HCT116 (cell line): ENCODE measurements at regions not wholly inside any gene's neighbourhood (a gene's known extent, or its start where the extent isn't known, plus 50 kb on each side); places are given as distances from the start of the nearest gene placed in this dataset.

Source experiments
- ATAC-seq: fragments of 200-7000 bp; cut with Tn5 transposase; 2 replicates; pipeline ENCODE4 v1.9.1; 2020; ENCODE audit warnings: mild to moderate bottlenecking, moderate library complexity
- BruUV-seq: library from RNA; stranded (reverse); fragments of 400-500 nt; replicated peaks from 2 replicates; lab custom pipeline; 2021; lab: Mats Ljungman, UMichigan
- CTCF ChIA-PET: fragments of 300-600 bp; sonication (Branson Sonifier 250); formaldehyde crosslinking; loops from one replicate; lab custom pipeline; 2021; ENCODE audit warnings: antibody characterized with exemption; lab: Charles Lee
- POLR2A ChIA-PET: fragments of 300-600, 350-600 bp; sonication (Branson Sonifier 250); formaldehyde crosslinking; loops from one replicate; lab custom pipeline; 2021; ENCODE audit warnings: antibody characterized with exemption; lab: Charles Lee
- RAD21 ChIA-PET, 2 experiments: fragments of 300-600 bp; sonication (Branson Sonifier 250); formaldehyde crosslinking; loops; one replicate each; lab custom pipeline; 2023; ENCODE audit warnings: low total read pairs in 2 of 2; ENCODE audit not compliant: uncharacterized antibody in 2 of 2, unreplicated experiment in 2 of 2, low non-redundant PET in 1 of 2; lab: Charles Lee
- DNase-seq: peaks from one replicate; pipeline ENCODE4 v3.0.0-alpha.2; 2010; ENCODE audit warnings: low read depth, low spot score
- H2AFZ ChIP-seq: fragments of 200-600 bp; shearing (Covaris generic), sonication (generic); 2 replicates; pipeline ENCODE4 v1.6.1; 2017; ENCODE audit warnings: low read depth, mixed run types, mixed read lengths, antibody characterized with exemption, low read length; ENCODE audit not compliant: poor library complexity, severe bottlenecking
- H3K27ac ChIP-seq: 2 replicates; pipeline ENCODE4 v1.5.1; 2012; ENCODE audit warnings: low read depth, low read length
- H3K27me3 ChIP-seq: fragments of 200-600 bp; sonication (generic); 2 replicates; pipeline ENCODE4 v1.6.1; 2016; ENCODE audit warnings: mixed run types, low read length, mixed read lengths; ENCODE audit not compliant: insufficient read depth
- H3K36me3 ChIP-seq, 2 experiments: fragments of 200-500 bp in 1 of 2; fragments of 200-600 bp in 1 of 2; sonication (Bioruptor generic) in 1 of 2; sonication (generic) in 1 of 2; 2 replicates each; pipeline versions ENCODE4 v1.5.1 to v1.6.1; 2014 to 2016; ENCODE audit warnings: low read length in 2 of 2, inconsistent platforms in 1 of 2, mixed read lengths in 1 of 2, mixed run types in 1 of 2; ENCODE audit not compliant: insufficient read depth in 2 of 2, control insufficient read depth in 1 of 2
- H3K4me1 ChIP-seq, 2 experiments: fragments of 200-600 bp in 1 of 2; sonication (generic) in 1 of 2; 2 replicates each; pipeline versions ENCODE4 v1.5.1 to v1.6.1; 2012 to 2017; ENCODE audit warnings: low read length in 2 of 2, inconsistent platforms in 1 of 2, mild to moderate bottlenecking in 1 of 2, mixed read lengths in 1 of 2, mixed run types in 1 of 2, moderate library complexity in 1 of 2; ENCODE audit not compliant: insufficient read depth in 2 of 2, control insufficient read depth in 1 of 2
- H3K4me2 ChIP-seq: fragments of 200-600 bp; sonication (generic); 2 replicates; pipeline ENCODE4 v1.6.1; 2017; ENCODE audit warnings: mixed run types, low read length, mixed read lengths
- H3K4me3 ChIP-seq, 2 experiments: fragments of 200-600 bp in 1 of 2; sonication (generic) in 1 of 2; replicated peaks in 1 of 2; 2 replicates each; pipeline ENCODE4 v1.5.1; 2011 to 2016; ENCODE audit warnings: low read length in 2 of 2, control low read depth in 1 of 2, low read depth in 1 of 2, mild to moderate bottlenecking in 1 of 2, mixed read lengths in 1 of 2, mixed run types in 1 of 2
- H3K79me2 ChIP-seq: fragments of 200-600 bp; sonication (generic); 2 replicates; pipeline ENCODE4 v1.6.1; 2017; ENCODE audit warnings: mild to moderate bottlenecking, mixed run types, low read length, moderate library complexity, mixed read lengths; ENCODE audit not compliant: insufficient read depth
- H3K9ac ChIP-seq: fragments of 200-600 bp; sonication (generic); 2 replicates; pipeline ENCODE4 v1.6.1; 2016; ENCODE audit warnings: low read length, mixed read lengths
- H3K9me2 ChIP-seq: fragments of 200-600 bp; sonication (generic), shearing (Covaris generic); 2 replicates; pipeline ENCODE4 v1.6.1; 2017; ENCODE audit warnings: mixed run types, mild to moderate bottlenecking, moderate library complexity; ENCODE audit not compliant: insufficient read depth
- H3K9me3 ChIP-seq, 2 experiments: fragments of 200-500 bp in 1 of 2; fragments of 200-600 bp in 1 of 2; sonication (Bioruptor generic) in 1 of 2; sonication (generic) in 1 of 2; 2 replicates each; pipeline ENCODE4 v1.6.1; 2014 to 2017; ENCODE audit warnings: low read length in 2 of 2, mixed read lengths in 2 of 2, inconsistent platforms in 1 of 2, low read depth in 1 of 2, mild to moderate bottlenecking in 1 of 2, mixed run types in 1 of 2, moderate library complexity in 1 of 2; ENCODE audit not compliant: control insufficient read depth in 1 of 2, insufficient read depth in 1 of 2
- H4K20me1 ChIP-seq: fragments of 200-600 bp; sonication (generic), shearing (Covaris generic); 2 replicates; pipeline ENCODE4 v1.6.1; 2017; ENCODE audit warnings: mixed run types, mild to moderate bottlenecking, moderate library complexity; ENCODE audit not compliant: insufficient read depth
- EGR1 ChIP-seq: IDR thresholded peaks from 2 replicates; pipeline ENCODE4 v1.6.1; 2012; ENCODE audit warnings: low read depth
- ELF1 ChIP-seq: IDR thresholded peaks from 2 replicates; pipeline ENCODE4 v1.6.1; 2012; ENCODE audit warnings: low read depth, borderline replicate concordance
- EZH2 ChIP-seq: fragments of 200-600 bp; sonication (generic); IDR thresholded peaks from 2 replicates; pipeline ENCODE4 v1.6.1; 2017; ENCODE audit warnings: antibody characterized with exemption, mixed run types
- JUND ChIP-seq: IDR thresholded peaks from 2 replicates; pipeline ENCODE4 v1.6.1; 2012
- POLR2A ChIP-seq: IDR thresholded peaks from 2 replicates; pipeline ENCODE4 v1.7.0; 2011; ENCODE audit warnings: borderline replicate concordance; ENCODE audit not compliant: insufficient read depth, insufficient read length; ENCODE audit errors: extremely low read depth
- RAD21 ChIP-seq: IDR thresholded peaks from 2 replicates; pipeline ENCODE4 v1.6.1; 2012; ENCODE audit warnings: low read depth, mild to moderate bottlenecking
- SIN3A ChIP-seq: IDR thresholded peaks from 2 replicates; pipeline ENCODE4 v1.6.1; 2012; ENCODE audit warnings: low read depth
- SRF ChIP-seq: IDR thresholded peaks from 2 replicates; pipeline ENCODE4 v1.6.1; 2012; ENCODE audit warnings: low read depth
- ZFX ChIP-seq: fragments of 450-650 bp; IDR thresholded peaks from 2 replicates; pipeline ENCODE4 v1.6.1; 2017
- ZNF274 ChIP-seq: fragments of 200-500 bp; sonication (Bioruptor generic); IDR thresholded peaks from 2 replicates; pipeline ENCODE4 v1.6.1; 2014; ENCODE audit warnings: mild to moderate bottlenecking, low read depth, low read length, inconsistent platforms
- intact Hi-C: fragments of 100-400 bp; cut with micrococcal nuclease; formaldehyde crosslinking; loops from 2 replicates; pipeline ENCODE4 v1.10.0; 2022
- TF ChIP-seq, protein P1 (sequence below): IDR thresholded peaks from 2 replicates; pipeline ENCODE4 v1.6.1; 2011; ENCODE audit warnings: mild to moderate bottlenecking, low read length, moderate library complexity; ENCODE audit not compliant: insufficient replicate concordance; ENCODE audit errors: extremely low read depth
- TF ChIP-seq, protein P2 (sequence below): IDR thresholded peaks from 2 replicates; pipeline ENCODE4 v1.6.1; 2012

DNA sequence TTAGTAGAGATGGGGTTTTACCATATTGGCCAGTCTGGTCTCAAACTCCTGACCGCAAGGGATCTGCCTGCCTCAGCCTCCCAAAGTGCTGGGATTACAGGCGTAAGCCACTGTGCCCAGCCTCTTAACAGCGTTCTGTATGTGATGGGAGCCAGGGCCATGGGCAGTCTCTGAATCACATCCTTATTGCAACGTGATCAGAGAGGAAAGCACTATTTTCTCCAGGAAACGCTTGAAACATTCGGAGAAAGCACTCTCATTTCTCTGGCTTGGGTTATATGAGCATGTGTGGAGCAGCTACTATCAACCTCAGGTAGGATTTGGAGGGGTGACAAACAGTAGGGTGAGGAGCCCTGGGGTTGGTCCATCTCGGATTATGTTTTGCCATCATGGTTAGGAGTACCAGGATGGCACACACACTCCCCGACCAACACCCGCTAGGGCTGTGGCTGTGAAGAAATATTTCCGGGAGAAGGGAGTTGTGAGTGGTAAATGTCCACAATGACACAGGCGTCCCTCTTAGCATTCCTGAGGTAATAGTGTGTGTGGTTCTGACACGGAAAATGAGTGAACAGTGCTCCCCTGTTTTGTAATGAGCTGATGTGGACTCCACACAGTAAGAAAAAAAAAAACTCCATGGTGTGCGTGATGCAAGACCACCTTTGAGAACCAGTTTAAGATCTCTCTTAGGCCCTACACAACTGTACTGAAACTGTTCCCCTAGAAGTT is 406.2 kb upstream of the ZNF608 start:
- Histone ChIP-seq H2AFZ (no peak overlapping the region), H3K9me3 (no peaks in the 10 kb centered on the region), H4K20me1 (no peaks in the 10 kb centered on the region), H3K4me3 (no peak overlapping the region), H3K27me3 (no peaks in the 10 kb centered on the region), H3K4me1 (no peaks in the 10 kb centered on the region), H3K27ac (no peak overlapping the region), H3K36me3 (no peaks in the 10 kb centered on the region), H3K9me2 (no peaks in the 10 kb centered on the region), H3K79me2 (no peaks in the 10 kb centered on the region), H3K4me2 (no peak overlapping the region), H3K9ac (no peak overlapping the region)
- BruUV-seq: no TSS peak
- DNase-seq: no peak
- ChIA-PET POLR2A (no interaction called here), RAD21 (interaction anchor here in 1 of 2 experiments (0.7 kb wide), 1 partner anchor 925 kb away, joined by 6 read pairs; no protein-coding TSS in a partner anchor), CTCF (no interaction called here)
- intact Hi-C loops: no loop called here
- ATAC-seq: no peak
- no peak for TF ChIP-seq ZFX

DNA sequence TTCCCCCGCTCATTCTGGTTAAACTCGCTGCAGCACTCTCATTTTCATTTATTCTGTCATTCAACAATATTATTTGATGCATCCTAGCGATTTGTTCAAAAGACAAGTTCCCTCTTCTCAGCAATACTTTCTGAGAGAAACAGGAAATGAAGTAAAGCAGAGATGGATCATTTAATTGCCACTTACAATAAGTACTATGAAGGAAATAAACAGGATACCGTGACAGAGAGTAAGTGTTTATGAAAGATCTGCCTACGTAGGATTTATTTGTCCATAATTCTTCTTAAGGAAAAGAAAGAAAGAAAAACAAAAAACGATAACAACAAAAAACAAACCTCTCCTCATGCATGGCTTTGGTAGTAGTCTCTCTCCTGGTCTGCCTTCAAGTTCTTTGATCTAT is 406.8 kb upstream of the ZNF608 start:
- Histone ChIP-seq H3K36me3 (no peaks in the 10 kb centered on the region), H3K9me3 (no peaks in the 10 kb centered on the region), H3K4me2 (no peak overlapping the region), H3K79me2 (no peaks in the 10 kb centered on the region), H3K27ac (no peak overlapping the region), H3K4me1 (no peaks in the 10 kb centered on the region), H3K9ac (no peak overlapping the region), H3K4me3 (no peak overlapping the region), H3K27me3 (no peaks in the 10 kb centered on the region), H3K9me2 (no peaks in the 10 kb centered on the region), H2AFZ (no peak overlapping the region), H4K20me1 (no peaks in the 10 kb centered on the region)
- no peak for DNase-seq
- no TSS peak for BruUV-seq
- RAD21 ChIA-PET: no interaction called here
- CTCF ChIA-PET: no interaction called here
- intact Hi-C loops: no loop called here
- no peak for ATAC-seq
- POLR2A ChIA-PET: no interaction called here
- no peak for TF ChIP-seq SRF
- TF ChIP-seq SIN3A: no peak
- no peak for TF ChIP-seq ZNF274
- no peak for TF ChIP-seq POLR2A
- TF ChIP-seq, protein P1, sequence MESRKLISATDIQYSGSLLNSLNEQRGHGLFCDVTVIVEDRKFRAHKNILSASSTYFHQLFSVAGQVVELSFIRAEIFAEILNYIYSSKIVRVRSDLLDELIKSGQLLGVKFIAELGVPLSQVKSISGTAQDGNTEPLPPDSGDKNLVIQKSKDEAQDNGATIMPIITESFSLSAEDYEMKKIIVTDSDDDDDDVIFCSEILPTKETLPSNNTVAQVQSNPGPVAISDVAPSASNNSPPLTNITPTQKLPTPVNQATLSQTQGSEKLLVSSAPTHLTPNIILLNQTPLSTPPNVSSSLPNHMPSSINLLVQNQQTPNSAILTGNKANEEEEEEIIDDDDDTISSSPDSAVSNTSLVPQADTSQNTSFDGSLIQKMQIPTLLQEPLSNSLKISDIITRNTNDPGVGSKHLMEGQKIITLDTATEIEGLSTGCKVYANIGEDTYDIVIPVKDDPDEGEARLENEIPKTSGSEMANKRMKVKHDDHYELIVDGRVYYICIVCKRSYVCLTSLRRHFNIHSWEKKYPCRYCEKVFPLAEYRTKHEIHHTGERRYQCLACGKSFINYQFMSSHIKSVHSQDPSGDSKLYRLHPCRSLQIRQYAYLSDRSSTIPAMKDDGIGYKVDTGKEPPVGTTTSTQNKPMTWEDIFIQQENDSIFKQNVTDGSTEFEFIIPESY: no peak
- TF ChIP-seq ELF1: no peak
- TF ChIP-seq EZH2: no peak
- no peak for TF ChIP-seq EGR1
- no peak for TF ChIP-seq JUND
- no peak for TF ChIP-seq RAD21
- TF ChIP-seq, protein P2, sequence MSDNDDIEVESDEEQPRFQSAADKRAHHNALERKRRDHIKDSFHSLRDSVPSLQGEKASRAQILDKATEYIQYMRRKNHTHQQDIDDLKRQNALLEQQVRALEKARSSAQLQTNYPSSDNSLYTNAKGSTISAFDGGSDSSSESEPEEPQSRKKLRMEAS: no peak
